Neural progenitor cell (in vitro differentiated cells): ENCODE measurements at regions not wholly inside any gene's neighbourhood (a gene's known extent, or its start where the extent isn't known, plus 50 kb on each side); places are given as distances from the start of the nearest gene placed in this dataset.

ENCODE experiments used
- EZH2 ChIP-seq: fragments of 200-600 bp; sonication (generic); IDR thresholded peaks from 2 replicates; pipeline ENCODE4 v1.6.1; 2017; ENCODE audit warnings: antibody characterized with exemption, mild to moderate bottlenecking, moderate library complexity
- EZH2phosphoT487 ChIP-seq: fragments of 200-600 bp; sonication (generic); IDR thresholded peaks from 2 replicates; pipeline ENCODE4 v1.6.1; 2017; ENCODE audit warnings: antibody characterized with exemption
- TF ChIP-seq, protein P1 (sequence below): fragments of 200-600 bp; sonication (generic); IDR thresholded peaks from 2 replicates; pipeline ENCODE4 v1.5.1; 2017; ENCODE audit warnings: antibody characterized with exemption, mild to moderate bottlenecking

DNA sequence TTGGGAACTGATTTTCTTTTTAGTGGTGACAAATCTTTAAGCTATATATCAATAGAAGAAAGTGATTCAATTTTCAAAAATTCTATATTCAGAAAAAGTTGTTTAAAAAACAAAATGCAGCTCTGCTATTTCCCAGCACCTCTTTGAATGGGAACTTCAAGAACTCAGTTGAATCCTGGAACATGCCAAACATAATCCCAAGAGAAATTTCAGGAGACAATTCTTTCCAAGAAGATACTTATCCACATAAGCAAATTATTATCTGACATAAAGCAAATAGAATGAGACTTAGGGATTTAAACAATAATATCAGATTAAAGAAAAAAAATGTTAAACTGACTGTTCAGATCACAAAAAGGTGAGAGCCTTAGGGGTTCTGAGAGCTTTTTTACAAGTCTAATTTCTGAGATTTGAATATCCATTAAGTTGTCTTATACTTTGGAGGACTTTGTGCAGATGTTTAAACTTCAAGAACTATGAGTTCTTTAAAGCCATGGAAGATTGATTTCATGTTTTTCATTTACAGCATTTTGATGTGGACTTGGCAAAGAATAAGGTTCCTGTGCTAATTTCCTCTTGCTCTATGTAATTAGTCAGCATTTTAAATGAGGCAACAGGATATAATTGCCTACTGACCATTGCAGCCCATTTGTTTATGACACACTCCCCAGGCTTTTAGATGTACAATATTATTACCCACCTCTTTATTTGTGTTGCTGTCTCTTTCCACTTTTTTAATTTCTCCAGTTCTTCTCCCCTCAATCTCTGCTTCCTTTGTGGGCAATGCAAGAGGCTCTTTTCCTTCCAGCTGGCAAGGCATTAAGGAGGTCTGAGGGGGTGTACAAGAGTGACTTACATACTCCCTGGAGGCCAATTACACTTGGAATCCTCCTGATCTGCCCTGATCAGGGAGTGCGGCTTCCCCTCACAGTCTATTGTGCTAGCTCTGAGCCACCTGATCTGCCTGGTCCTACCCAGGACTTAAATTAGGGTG lies 419.1 kb downstream of the NR2F1-AS1 start:
- TF ChIP-seq, protein P1, sequence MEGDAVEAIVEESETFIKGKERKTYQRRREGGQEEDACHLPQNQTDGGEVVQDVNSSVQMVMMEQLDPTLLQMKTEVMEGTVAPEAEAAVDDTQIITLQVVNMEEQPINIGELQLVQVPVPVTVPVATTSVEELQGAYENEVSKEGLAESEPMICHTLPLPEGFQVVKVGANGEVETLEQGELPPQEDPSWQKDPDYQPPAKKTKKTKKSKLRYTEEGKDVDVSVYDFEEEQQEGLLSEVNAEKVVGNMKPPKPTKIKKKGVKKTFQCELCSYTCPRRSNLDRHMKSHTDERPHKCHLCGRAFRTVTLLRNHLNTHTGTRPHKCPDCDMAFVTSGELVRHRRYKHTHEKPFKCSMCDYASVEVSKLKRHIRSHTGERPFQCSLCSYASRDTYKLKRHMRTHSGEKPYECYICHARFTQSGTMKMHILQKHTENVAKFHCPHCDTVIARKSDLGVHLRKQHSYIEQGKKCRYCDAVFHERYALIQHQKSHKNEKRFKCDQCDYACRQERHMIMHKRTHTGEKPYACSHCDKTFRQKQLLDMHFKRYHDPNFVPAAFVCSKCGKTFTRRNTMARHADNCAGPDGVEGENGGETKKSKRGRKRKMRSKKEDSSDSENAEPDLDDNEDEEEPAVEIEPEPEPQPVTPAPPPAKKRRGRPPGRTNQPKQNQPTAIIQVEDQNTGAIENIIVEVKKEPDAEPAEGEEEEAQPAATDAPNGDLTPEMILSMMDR, result no peak
- TF ChIP-seq EZH2phosphoT487 (no peak), EZH2 (no peak)
